GM18499 (cell line): ENCODE measurements at regions not wholly inside any gene's neighbourhood (a gene's known extent, or its start where the extent isn't known, plus 50 kb on each side); places are given as distances from the start of the nearest gene placed in this dataset.

Experiments
- ATAC-seq: cut with Tn5 transposase; IDR thresholded peaks from one replicate; pipeline ENCODE4 v1.9.1; 2021; ENCODE audit warnings: moderate number of reproducible peaks; ENCODE audit not compliant: insufficient read depth, unreplicated experiment

- ATAC-seq: no peak
These were observed 59.6 kb upstream of the PRDX6 start for GRCh38 chr1:173417563-173417962.

- ATAC-seq: no peak
These were observed 58.8 kb upstream of the PRDX6 start for GRCh38 chr1:173418107-173418985.

- no peak for ATAC-seq
These were observed 56.8 kb upstream of the PRDX6 start for GRCh38 chr1:173420330-173420806.

- no peak for ATAC-seq
These were observed 55.8 kb upstream of the PRDX6 start for GRCh38 chr1:173421286-173421685.

GRCh38 chr1:173421789-173422188 lies 55.3 kb upstream of the PRDX6 start:
- ATAC-seq: no peak

GRCh38 chr1:173422456-173422976 lies 54.6 kb upstream of the PRDX6 start:
- ATAC-seq: no peak

GRCh38 chr1:173423291-173423690 lies 53.8 kb upstream of the PRDX6 start:
- no peak for ATAC-seq

- no peak for ATAC-seq
These were observed 53.0 kb upstream of the PRDX6 start for GRCh38 chr1:173424143-173424542.

GRCh38 chr1:173424782-173425407 lies 52.2 kb upstream of the PRDX6 start:
- ATAC-seq: no peak

- no peak for ATAC-seq
These were observed 51.1 kb upstream of the PRDX6 start for GRCh38 chr1:173426057-173426456.

- no peak for ATAC-seq
These were observed 49.7 kb upstream of the PRDX6 start for GRCh38 chr1:173427146-173428054.
